HepG2 (cell line): ENCODE measurements at regions not wholly inside any gene's neighbourhood (a gene's known extent, or its start where the extent isn't known, plus 50 kb on each side); places are given as distances from the start of the nearest gene placed in this dataset.
A peak's percentile ranks its signal among the peaks of the same experiment; 100 is the strongest.

ENCODE experiments used
- CREB1 ChIP-seq, 2 experiments: fragments of 450-650 bp in 1 of 2; IDR thresholded peaks; 2 replicates each; pipeline ENCODE4 v1.6.1; 2016 to 2017; ENCODE audit warnings: control low read depth in 1 of 2, mild to moderate bottlenecking in 1 of 2, missing compliant biosample characterization in 1 of 2, missing genetic modification characterization in 1 of 2
- DMAP1 ChIP-seq: IDR thresholded peaks from 2 replicates; pipeline ENCODE4 v1.6.1; 2016
- ELF4 ChIP-seq: sonication (generic); formaldehyde crosslinking; IDR thresholded peaks from 2 replicates; pipeline ENCODE4 v1.5.0; 2020; ENCODE audit warnings: missing genetic modification reagents, mild to moderate bottlenecking, moderate library complexity, borderline replicate concordance
- FOXJ3 ChIP-seq: sonication (generic); formaldehyde crosslinking; IDR thresholded peaks from 2 replicates; pipeline ENCODE4 v1.4.0; 2020; ENCODE audit warnings: missing genetic modification reagents, mild to moderate bottlenecking, borderline replicate concordance
- GPBP1L1 ChIP-seq: sonication (generic); formaldehyde crosslinking; IDR thresholded peaks from 2 replicates; pipeline ENCODE4 v1.5.0; 2020; ENCODE audit warnings: mild to moderate bottlenecking, missing genetic modification reagents
- LBX2 ChIP-seq: sonication (generic); formaldehyde crosslinking; IDR thresholded peaks from 2 replicates; pipeline ENCODE4 v1.5.0; 2020; ENCODE audit warnings: missing genetic modification reagents, mild to moderate bottlenecking, borderline replicate concordance
- NBN ChIP-seq: fragments of 450-650 bp; conservative IDR thresholded peaks from 2 replicates; pipeline ENCODE4 v1.6.1; 2017
- NFE2 ChIP-seq: sonication (generic); formaldehyde crosslinking; IDR thresholded peaks from 2 replicates; pipeline ENCODE4 v1.4.0; 2020; ENCODE audit warnings: missing genetic modification reagents
- NFE2L2 ChIP-seq: fragments of 150-350 bp; IDR thresholded peaks from 2 replicates; pipeline ENCODE4 v1.6.1; 2014; ENCODE audit warnings: low read length
- NR2C2 ChIP-seq: sonication (generic); formaldehyde crosslinking; IDR thresholded peaks from 2 replicates; pipeline ENCODE4 v1.4.0; 2020; ENCODE audit warnings: missing genetic modification reagents, mild to moderate bottlenecking, moderate library complexity, borderline replicate concordance
- PRPF4 ChIP-seq: fragments of 200-400 bp; formaldehyde crosslinking; IDR thresholded peaks from 2 replicates; pipeline ENCODE4 v1.6.1; 2016; ENCODE audit warnings: low read length, low read depth; ENCODE audit not compliant: poor library complexity, severe bottlenecking
- RFX3 ChIP-seq: IDR thresholded peaks from 2 replicates; pipeline ENCODE4 v1.6.1; 2016; ENCODE audit warnings: missing biosample characterization, missing genetic modification reagents
- RFXANK ChIP-seq: IDR thresholded peaks from 2 replicates; pipeline ENCODE4 v1.6.1; 2016
- SALL2 ChIP-seq: sonication (generic); formaldehyde crosslinking; IDR thresholded peaks from 2 replicates; pipeline ENCODE4 v1.8.1; 2023; ENCODE audit warnings: mild to moderate bottlenecking, missing genetic modification reagents, inconsistent platforms
- SMYD3 ChIP-seq: sonication (generic); formaldehyde crosslinking; IDR thresholded peaks from 2 replicates; pipeline ENCODE4 v1.8.1; 2023; ENCODE audit warnings: mild to moderate bottlenecking, missing genetic modification reagents
- TFAP4 ChIP-seq: sonication (generic); IDR thresholded peaks from 2 replicates; pipeline ENCODE4 v1.6.1; 2016; ENCODE audit warnings: low read depth, borderline replicate concordance
- ZBED4 ChIP-seq: sonication (generic); formaldehyde crosslinking; IDR thresholded peaks from 2 replicates; pipeline ENCODE4 v1.4.0; 2020; ENCODE audit warnings: missing genetic modification reagents, borderline replicate concordance
- ZBTB26 ChIP-seq: IDR thresholded peaks from 2 replicates; pipeline ENCODE4 v1.6.1; 2016; ENCODE audit warnings: missing compliant biosample characterization, missing genetic modification reagents, borderline replicate concordance
- ZBTB46 ChIP-seq: sonication (generic); formaldehyde crosslinking; IDR thresholded peaks from 2 replicates; pipeline ENCODE4 v1.4.0; 2020; ENCODE audit warnings: mild to moderate bottlenecking, missing genetic modification reagents, borderline replicate concordance
- ZNF691 ChIP-seq: sonication (generic); formaldehyde crosslinking; IDR thresholded peaks from 2 replicates; pipeline ENCODE4 v1.4.0; 2020; ENCODE audit warnings: missing genetic modification reagents, low read depth, mild to moderate bottlenecking, borderline replicate concordance
- ZNF841 ChIP-seq: sonication (generic); formaldehyde crosslinking; IDR thresholded peaks from 2 replicates; pipeline ENCODE4 v1.8.1; 2023; ENCODE audit warnings: missing genetic modification reagents, borderline replicate concordance

- TF ChIP-seq FOXJ3 (no peak), NFE2L2 (no peak), RFXANK (no peak), DMAP1 (no peak), SMYD3 (CRISPR knock-in tag) (no peak), NR2C2 (CRISPR knock-in tag) (no peak), ELF4 (CRISPR knock-in tag) (no peak), NBN (no peak), RFX3 (CRISPR knock-in tag) (no peak), TFAP4 (no peak), GPBP1L1 (CRISPR knock-in tag) (no peak), SALL2 (CRISPR knock-in tag) (no peak), NFE2 (CRISPR knock-in tag) (no peak), PRPF4 (no peak), ZBTB26 (CRISPR knock-in tag) (no peak), ZNF691 (CRISPR knock-in tag) (no peak), ZBED4 (CRISPR knock-in tag) (no peak), CREB1 (IDR thresholded peaks at IDR 0.05) (peak; percentile 82), CREB1 (CRISPR knock-in tag; IDR thresholded peaks at IDR 0.05) (no peak), LBX2 (no peak), ZNF841 (no peak), ZBTB46 (CRISPR knock-in tag) (peak; percentile 89; the same call in 1 of the 2 replicates)
Observed at GRCh38 chr2:239866778-239867177, 158.4 kb downstream of the NDUFA10 start (continued).
